ENCODE measurements at regions not wholly inside any gene's neighbourhood (a gene's known extent, or its start where the extent isn't known, plus 50 kb on each side); places are given as distances from the start of the nearest gene placed in this dataset.

- Histone ChIP-seq H3K27ac (ENCODE audit: low read length) (no peak overlapping the region), H3K4me3 (ENCODE audit: control insufficient read depth in 1 of 2, extremely low read depth in 1 of 2, low read length in 1 of 2) (no peak overlapping the region), H3K27me3 (replicated peaks in 1 of 2; ENCODE audit: control insufficient read depth in 2 of 2, extremely low read depth in 1 of 2, insufficient read depth in 2 of 2, low read length in 1 of 2) (peaks cover 7 to 44% of the 10 kb centered on the region in 2 experiments), H3K4me1 (ENCODE audit: control insufficient read depth in 1 of 2, extremely low read depth in 1 of 2, insufficient read depth in 2 of 2, low read length in 2 of 2) (no peaks in the 10 kb centered on the region), H3K36me3 (ENCODE audit: control insufficient read depth in 2 of 2, extremely low read depth in 1 of 2, insufficient read depth in 1 of 2, low read length in 1 of 2) (no peaks in the 10 kb centered on the region), H3K9me3 (no peaks in the 10 kb centered on the region)
- H3K27ac Mint-ChIP-seq: no peak overlapping the region
- H3K4me1 Mint-ChIP-seq: no peaks in the 10 kb centered on the region
- no peaks in the 10 kb centered on the region for H3K9me3 Mint-ChIP-seq
- ATAC-seq (replicated peaks in 1 of 4) (no peak), DNase-seq (no peak)
- no peak overlapping the region for H3K4me3 Mint-ChIP-seq
- ChIA-PET CTCF (interaction anchor here (0.6 to 0.9 kb wide), 3 partner anchors 26 to 1212 kb away, joined by 3 to 5 read pairs (median 3); no protein-coding TSS in a partner anchor), POLR2A (no interaction called here)
- no peaks in the 10 kb centered on the region for H3K36me3 Mint-ChIP-seq
- 67% methylated on average over 4 of the region's 5 CpGs for WGBS (ENCODE audit: insufficient coverage)
- H3K27me3 Mint-ChIP-seq: peaks cover 35 to 58% of the 10 kb centered on the region in 2 donors
Measured at GRCh38 chr10:123579675-123580074, 86.5 kb upstream of the GPR26 start.

- Histone ChIP-seq H3K27ac (ENCODE audit: low read length) (no peak overlapping the region), H3K4me1 (ENCODE audit: control insufficient read depth in 1 of 2, extremely low read depth in 1 of 2, insufficient read depth in 2 of 2, low read length in 2 of 2) (no peaks in the 10 kb centered on the region), H3K27me3 (replicated peaks in 1 of 2; ENCODE audit: control insufficient read depth in 2 of 2, extremely low read depth in 1 of 2, insufficient read depth in 2 of 2, low read length in 1 of 2) (peaks cover 9 to 47% of the 10 kb centered on the region in 2 experiments), H3K36me3 (ENCODE audit: control insufficient read depth in 2 of 2, extremely low read depth in 1 of 2, insufficient read depth in 1 of 2, low read length in 1 of 2) (no peaks in the 10 kb centered on the region), H3K4me3 (ENCODE audit: control insufficient read depth in 1 of 2, extremely low read depth in 1 of 2, low read length in 1 of 2) (no peak overlapping the region), H3K9me3 (no peaks in the 10 kb centered on the region)
- no peak overlapping the region for H3K4me3 Mint-ChIP-seq
- H3K36me3 Mint-ChIP-seq: no peaks in the 10 kb centered on the region
- ChIA-PET CTCF (interaction anchor here in 1 of 2 donors (0.9 kb wide), 1 partner anchor 27 kb away, joined by 5 read pairs; no protein-coding TSS in a partner anchor), POLR2A (no interaction called here)
- no peak for DNase-seq
- H3K4me1 Mint-ChIP-seq: no peaks in the 10 kb centered on the region
- H3K9me3 Mint-ChIP-seq: no peaks in the 10 kb centered on the region
- H3K27ac Mint-ChIP-seq: no peak overlapping the region
- WGBS (ENCODE audit: insufficient coverage): 47% methylated on average over 4 of the region's 4 CpGs
- H3K27me3 Mint-ChIP-seq: peaks cover 43 to 60% of the 10 kb centered on the region in 2 donors
- ATAC-seq (replicated peaks in 1 of 4): no peak
Measured at GRCh38 chr10:123580426-123580825, 85.7 kb upstream of the GPR26 start.

- no peaks in the 10 kb centered on the region for H3K36me3 Mint-ChIP-seq
- ChIA-PET CTCF (no interaction called here), POLR2A (no interaction called here)
- no peaks in the 10 kb centered on the region for H3K4me1 Mint-ChIP-seq
- WGBS (ENCODE audit: insufficient coverage): 49% methylated on average over 9 of the region's 9 CpGs
- H3K9me3 ChIP-seq: no peaks in the 10 kb centered on the region
- no peaks in the 10 kb centered on the region for H3K36me3 ChIP-seq (ENCODE audit: control insufficient read depth in 2 of 2, extremely low read depth in 1 of 2, insufficient read depth in 1 of 2, low read length in 1 of 2)
- H3K27me3 Mint-ChIP-seq: peaks cover 40 to 61% of the 10 kb centered on the region in 2 donors
- H3K4me3 Mint-ChIP-seq: no peak overlapping the region
- DNase-seq (no peak), ATAC-seq (replicated peaks in 1 of 4) (no peak)
- H3K4me1 ChIP-seq (ENCODE audit: control insufficient read depth in 1 of 2, extremely low read depth in 1 of 2, insufficient read depth in 2 of 2, low read length in 2 of 2): no peaks in the 10 kb centered on the region
- H3K27ac Mint-ChIP-seq: no peak overlapping the region
- H3K27me3 ChIP-seq (replicated peaks in 1 of 2; ENCODE audit: control insufficient read depth in 2 of 2, extremely low read depth in 1 of 2, insufficient read depth in 2 of 2, low read length in 1 of 2): peaks cover 9 to 47% of the 10 kb centered on the region in 2 experiments
- no peak overlapping the region for H3K27ac ChIP-seq (ENCODE audit: low read length)
- H3K4me3 ChIP-seq (ENCODE audit: control insufficient read depth in 1 of 2, extremely low read depth in 1 of 2, low read length in 1 of 2): no peak overlapping the region
- no peaks in the 10 kb centered on the region for H3K9me3 Mint-ChIP-seq
Measured at GRCh38 chr10:123581656-123582055, 84.5 kb upstream of the GPR26 start.

- ChIA-PET POLR2A (no interaction called here), CTCF (interaction anchor here (0.6 to 0.9 kb wide), 2 partner anchors 43 to 801 kb away, joined by 3 read pairs; no protein-coding TSS in a partner anchor)
- DNase-seq: peak; percentile 11 to 67 (median 50)
- Mint-ChIP-seq H3K27ac (no peak overlapping the region), H3K36me3 (no peaks in the 10 kb centered on the region), H3K4me3 (no peak overlapping the region), H3K4me1 (no peaks in the 10 kb centered on the region), H3K27me3 (peaks cover 38 to 60% of the 10 kb centered on the region in 2 donors), H3K9me3 (no peaks in the 10 kb centered on the region)
- no peak overlapping the region for H3K27ac ChIP-seq (ENCODE audit: low read length)
- no peaks in the 10 kb centered on the region for H3K4me1 ChIP-seq (ENCODE audit: control insufficient read depth in 1 of 2, extremely low read depth in 1 of 2, insufficient read depth in 2 of 2, low read length in 2 of 2)
- WGBS (ENCODE audit: insufficient coverage): 20% methylated on average over 5 of the region's 6 CpGs
- no peaks in the 10 kb centered on the region for H3K9me3 ChIP-seq
- H3K36me3 ChIP-seq (ENCODE audit: control insufficient read depth in 2 of 2, extremely low read depth in 1 of 2, insufficient read depth in 1 of 2, low read length in 1 of 2): no peaks in the 10 kb centered on the region
- peak; percentile 46 to 53 (median 47) for ATAC-seq (replicated peaks in 1 of 4)
- H3K4me3 ChIP-seq (ENCODE audit: control insufficient read depth in 1 of 2, extremely low read depth in 1 of 2, low read length in 1 of 2): no peak overlapping the region
- H3K27me3 ChIP-seq (replicated peaks in 1 of 2; ENCODE audit: control insufficient read depth in 2 of 2, extremely low read depth in 1 of 2, insufficient read depth in 2 of 2, low read length in 1 of 2): peaks cover 9 to 45% of the 10 kb centered on the region in 2 experiments
Measured at GRCh38 chr10:123582084-123582989, 83.8 kb upstream of the GPR26 start.

GRCh38 chr10:123583639-123584418, 82.3 kb upstream of the GPR26 start:
- no peaks in the 10 kb centered on the region for H3K36me3 ChIP-seq (ENCODE audit: control insufficient read depth in 2 of 2, extremely low read depth in 1 of 2, insufficient read depth in 1 of 2, low read length in 1 of 2)
- 14% methylated on average over 17 of the region's 24 CpGs for WGBS (ENCODE audit: insufficient coverage)
- Mint-ChIP-seq H3K36me3 (no peaks in the 10 kb centered on the region), H3K4me3 (no peak overlapping the region), H3K4me1 (no peaks in the 10 kb centered on the region), H3K27me3 (peaks cover 42 to 57% of the 10 kb centered on the region in 2 donors), H3K9me3 (no peaks in the 10 kb centered on the region), H3K27ac (no peak overlapping the region)
- H3K27ac ChIP-seq (ENCODE audit: low read length): no peak overlapping the region
- H3K27me3 ChIP-seq (replicated peaks in 1 of 2; ENCODE audit: control insufficient read depth in 2 of 2, extremely low read depth in 1 of 2, insufficient read depth in 2 of 2, low read length in 1 of 2): peaks cover 9 to 48% of the 10 kb centered on the region in 2 experiments
- POLR2A ChIA-PET: no interaction called here
- no peak overlapping the region for H3K4me3 ChIP-seq (ENCODE audit: control insufficient read depth in 1 of 2, extremely low read depth in 1 of 2, low read length in 1 of 2)
- DNase-seq (peak in 6 of 35 experiments; percentile 9 to 35 (median 14)), ATAC-seq (replicated peaks in 1 of 4) (no peak)
- CTCF ChIA-PET: no interaction called here
- H3K9me3 ChIP-seq: no peaks in the 10 kb centered on the region
- H3K4me1 ChIP-seq (ENCODE audit: control insufficient read depth in 1 of 2, extremely low read depth in 1 of 2, insufficient read depth in 2 of 2, low read length in 2 of 2): no peaks in the 10 kb centered on the region

GRCh38 chr10:123584419-123584775, 81.8 kb upstream of the GPR26 start:
- no peak overlapping the region for H3K27ac ChIP-seq (ENCODE audit: low read length)
- no peaks in the 10 kb centered on the region for H3K4me1 ChIP-seq (ENCODE audit: control insufficient read depth in 1 of 2, extremely low read depth in 1 of 2, insufficient read depth in 2 of 2, low read length in 2 of 2)
- peaks cover 9 to 48% of the 10 kb centered on the region in 2 experiments for H3K27me3 ChIP-seq (replicated peaks in 1 of 2; ENCODE audit: control insufficient read depth in 2 of 2, extremely low read depth in 1 of 2, insufficient read depth in 2 of 2, low read length in 1 of 2)
- Mint-ChIP-seq H3K27me3 (peaks cover 39 to 59% of the 10 kb centered on the region in 2 donors), H3K9me3 (no peaks in the 10 kb centered on the region), H3K4me1 (no peaks in the 10 kb centered on the region), H3K4me3 (no peak overlapping the region), H3K27ac (no peak overlapping the region), H3K36me3 (no peaks in the 10 kb centered on the region)
- WGBS (ENCODE audit: insufficient coverage): 85% methylated on average over 12 of the region's 12 CpGs
- ATAC-seq (replicated peaks in 1 of 4) (no peak), DNase-seq (no peak)
- POLR2A ChIA-PET: no interaction called here
- no peaks in the 10 kb centered on the region for H3K9me3 ChIP-seq
- CTCF ChIA-PET: no interaction called here
- no peak overlapping the region for H3K4me3 ChIP-seq (ENCODE audit: control insufficient read depth in 1 of 2, extremely low read depth in 1 of 2, low read length in 1 of 2)
- no peaks in the 10 kb centered on the region for H3K36me3 ChIP-seq (ENCODE audit: control insufficient read depth in 2 of 2, extremely low read depth in 1 of 2, insufficient read depth in 1 of 2, low read length in 1 of 2)

Measured in T-cell (primary cell).